GM12865 (cell line): ENCODE measurements at regions not wholly inside any gene's neighbourhood (a gene's known extent, or its start where the extent isn't known, plus 50 kb on each side); places are given as distances from the start of the nearest gene placed in this dataset.
"Not testable (repeated sequence)": the region's sequence is repeated elsewhere in the genome, so short reads cannot be mapped to it uniquely, and the experiment has no call there.

Source experiments
- DNase-seq: peaks from one replicate; pipeline ENCODE4 v3.0.0; 2010; ENCODE audit warnings: low read depth
- H3K4me3 ChIP-seq: 2 replicates; pipeline ENCODE4 v1.5.1; 2011; ENCODE audit warnings: mild to moderate bottlenecking, low read depth, low read length, control low read depth
- CTCF ChIP-seq: IDR thresholded peaks from 2 replicates; pipeline ENCODE4 v1.5.1; 2011; ENCODE audit warnings: low read length, control low read depth, low read depth, inconsistent platforms; ENCODE audit not compliant: insufficient read depth; ENCODE audit errors: missing control alignments

GRCh38 chr16:88308441-88309173 is 74.2 kb upstream of the ZNF469 start:
- TF ChIP-seq CTCF, result no peak
- H3K4me3 ChIP-seq, result no peak overlapping the region
- DNase-seq, result no peak

- DNase-seq, result no peak
- TF ChIP-seq CTCF, result no peak
- no peak overlapping the region for H3K4me3 ChIP-seq
Measured at GRCh38 chr16:88309174-88309907, 73.4 kb upstream of the ZNF469 start.

- no peak overlapping the region for H3K4me3 ChIP-seq
- no peak for TF ChIP-seq CTCF
- DNase-seq, result no peak
Measured at GRCh38 chr16:88309908-88310265, 72.9 kb upstream of the ZNF469 start.

DNA sequence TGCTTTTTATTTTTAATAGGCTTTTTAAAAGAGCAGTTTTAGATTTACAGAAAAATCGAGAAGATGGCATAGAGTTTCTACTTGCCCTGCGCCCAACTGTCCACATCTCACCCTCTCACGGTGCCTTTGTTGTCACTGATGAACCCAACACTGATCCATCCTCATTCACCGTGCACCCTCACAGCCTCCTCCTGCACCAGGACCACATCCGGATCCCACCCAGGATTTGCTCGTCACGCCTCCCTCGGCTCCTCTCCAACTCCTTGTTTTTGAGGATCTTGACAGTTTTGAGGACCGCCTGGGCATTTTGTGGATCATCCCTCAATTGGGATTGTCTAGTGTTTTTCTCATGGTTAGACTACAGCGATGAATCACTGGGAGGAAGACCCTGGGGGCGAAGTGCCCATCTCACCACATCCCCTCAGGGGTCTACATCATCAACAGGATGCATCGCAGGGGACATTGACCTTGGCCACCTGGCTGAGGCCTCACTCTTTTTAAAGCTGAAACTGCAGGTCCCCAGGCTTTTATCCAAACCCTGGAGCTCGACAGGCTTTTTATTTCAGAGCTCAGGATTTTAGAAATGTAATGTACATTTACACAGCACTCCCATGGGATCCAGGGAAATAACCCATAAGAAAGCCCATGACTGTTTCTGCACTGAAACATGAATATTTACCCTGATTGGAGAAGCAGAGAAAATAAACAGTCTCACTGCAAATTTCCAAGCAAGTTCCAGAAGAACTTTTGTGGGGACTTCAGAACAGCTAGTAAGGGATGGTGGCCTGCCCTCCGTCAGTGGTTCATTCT is 71.8 kb upstream of the ZNF469 start:
- no peak for DNase-seq
- TF ChIP-seq CTCF, result no peak
- H3K4me3 ChIP-seq, result no peak overlapping the region

DNA sequence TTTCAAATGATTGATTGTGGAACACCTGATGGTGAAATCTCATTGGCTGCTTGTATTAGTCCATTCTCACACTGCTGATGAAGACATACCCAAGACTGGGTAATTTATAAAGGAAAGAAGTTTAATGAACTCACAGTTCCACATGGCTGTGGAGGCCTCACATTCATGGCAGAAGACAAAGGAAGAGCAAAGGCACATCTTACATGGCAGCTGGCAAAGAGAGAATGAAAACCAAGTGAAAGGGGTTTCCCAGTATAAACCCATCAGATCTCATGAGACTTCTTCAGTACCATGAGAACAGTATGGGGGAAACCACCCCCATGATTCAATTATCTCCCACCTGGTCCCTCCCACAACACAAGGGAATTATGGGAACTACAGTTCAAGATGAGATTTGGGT is 70.9 kb upstream of the ZNF469 start:
- not testable (repeated sequence) for H3K4me3 ChIP-seq, DNase-seq

DNA sequence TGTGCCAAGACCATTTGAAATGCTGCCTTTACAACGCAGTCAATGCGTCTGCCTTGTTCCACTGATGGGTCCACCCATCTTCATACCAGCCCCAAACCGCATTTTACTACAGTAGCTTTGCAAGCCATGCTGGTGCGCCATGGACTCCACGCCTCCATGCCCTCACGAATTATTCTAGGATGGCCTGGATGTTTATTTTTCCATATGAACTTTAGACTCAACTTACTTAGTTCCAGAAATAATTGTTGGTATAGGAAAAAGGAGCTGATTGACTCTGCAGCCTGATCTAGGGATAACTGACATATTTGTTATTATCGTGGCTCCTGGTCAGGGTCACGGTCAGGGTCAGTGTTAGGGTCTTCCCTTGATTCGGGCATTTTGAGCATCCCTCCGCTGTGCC is 70.0 kb upstream of the ZNF469 start:
- no peak for DNase-seq
- H3K4me3 ChIP-seq, result no peak overlapping the region
- TF ChIP-seq CTCF, result no peak

DNA sequence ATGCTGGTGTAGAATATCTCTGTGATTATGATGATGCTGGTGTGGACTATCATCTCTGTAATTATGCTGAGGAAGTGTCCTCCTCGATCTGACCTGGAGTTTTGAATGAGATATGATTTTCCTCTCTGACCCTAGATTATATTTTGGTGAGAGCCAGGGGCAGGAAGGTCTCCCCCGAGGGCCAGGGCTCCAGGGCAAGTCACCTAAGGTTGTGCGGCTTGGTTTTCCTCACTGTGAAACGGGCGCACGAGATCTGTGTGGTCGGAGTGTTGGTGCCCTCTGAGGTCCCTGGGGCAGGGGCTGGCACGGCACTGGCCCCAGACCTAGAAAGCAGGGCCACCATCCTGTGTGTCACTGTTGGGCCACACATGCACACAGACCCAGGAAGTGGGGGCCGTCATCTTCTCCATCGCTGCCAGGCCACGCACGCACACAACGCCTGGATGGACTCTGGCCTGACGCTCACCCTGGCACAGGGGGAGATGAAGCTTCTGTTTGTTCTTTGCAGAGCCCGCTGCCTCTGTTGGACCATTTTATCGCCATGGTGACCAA is 67.7 kb upstream of the ZNF469 start:
- H3K4me3 ChIP-seq, result no peak overlapping the region
- TF ChIP-seq CTCF, result no peak
- DNase-seq, result no peak
